Osteoblast (primary cell): ENCODE measurements at regions not wholly inside any gene's neighbourhood (a gene's known extent, or its start where the extent isn't known, plus 50 kb on each side); places are given as distances from the start of the nearest gene placed in this dataset.
"Not testable (repeated sequence)": the region's sequence is repeated elsewhere in the genome, so short reads cannot be mapped to it uniquely, and the experiment has no call there.

Source experiments
- DNase-seq: peaks from one replicate; pipeline ENCODE4 v3.0.0; 2011; ENCODE audit warnings: low spot score, mixed read lengths; ENCODE audit not compliant: insufficient read length; ENCODE audit errors: missing footprints
- H2AFZ ChIP-seq: 2 replicates; pipeline ENCODE4 v1.6.0; 2011; ENCODE audit warnings: mild to moderate bottlenecking, low read length
- H3K27ac ChIP-seq: 2 replicates; pipeline ENCODE4 v1.5.1; 2011; ENCODE audit warnings: mild to moderate bottlenecking, low read depth, low read length, moderate library complexity
- H3K27me3 ChIP-seq: 2 replicates; pipeline ENCODE4 v1.6.0; 2012; ENCODE audit warnings: mild to moderate bottlenecking, control low read depth, inconsistent platforms, low read length, moderate library complexity; ENCODE audit not compliant: insufficient read depth
- H3K36me3 ChIP-seq: 2 replicates; pipeline ENCODE4 v1.5.1; 2011; ENCODE audit warnings: mild to moderate bottlenecking, low read length, control low read depth, moderate library complexity; ENCODE audit not compliant: insufficient read depth
- H3K4me1 ChIP-seq: 2 replicates; pipeline ENCODE4 v1.5.1; 2011; ENCODE audit warnings: mild to moderate bottlenecking, low read length, control low read depth, moderate library complexity; ENCODE audit not compliant: insufficient read depth
- H3K4me2 ChIP-seq: 2 replicates; pipeline ENCODE4 v1.6.0; 2011; ENCODE audit warnings: mild to moderate bottlenecking, low read length; ENCODE audit not compliant: insufficient read depth
- H3K4me3 ChIP-seq: fragments of 200-600 bp; sonication (generic); 3 replicates; pipeline ENCODE4 v1.5.1; 2012; ENCODE audit warnings: mild to moderate bottlenecking, low read length, inconsistent platforms; ENCODE audit not compliant: insufficient read depth
- H3K79me2 ChIP-seq: 2 replicates; pipeline ENCODE4 v1.6.0; 2012; ENCODE audit warnings: mild to moderate bottlenecking, low read length, control low read depth, inconsistent platforms; ENCODE audit not compliant: insufficient read depth
- H3K9me3 ChIP-seq: 2 replicates; pipeline ENCODE4 v1.5.1; 2011; ENCODE audit warnings: low read depth, low read length, control low read depth
- H4K20me1 ChIP-seq: 2 replicates; pipeline ENCODE4 v1.6.0; 2012; ENCODE audit warnings: mild to moderate bottlenecking, low read length, control low read depth; ENCODE audit not compliant: insufficient read depth
- TF ChIP-seq, protein P1 (sequence below): IDR thresholded peaks from 2 replicates; pipeline ENCODE4 v1.5.1; 2011; ENCODE audit warnings: mild to moderate bottlenecking, low read depth, low read length, moderate library complexity; ENCODE audit errors: extremely low read depth

DNA sequence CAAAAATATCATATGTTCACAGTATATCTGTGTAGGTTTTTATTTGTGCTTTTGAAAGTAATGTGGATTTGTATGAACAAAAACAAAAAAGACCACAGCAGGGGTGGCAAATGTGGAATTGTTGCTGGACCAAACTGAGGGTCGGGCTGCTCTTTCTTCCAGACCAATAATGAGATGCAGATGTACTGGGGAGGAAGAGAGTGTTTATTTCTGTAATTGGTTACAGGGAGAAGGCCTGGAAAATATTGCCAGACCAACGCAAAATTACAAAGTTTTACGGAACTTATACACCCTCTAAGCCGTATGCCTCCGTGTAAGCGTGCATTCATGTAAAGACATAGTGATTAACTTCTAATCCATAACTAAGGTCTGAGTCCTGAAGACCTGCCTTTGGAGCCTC is 353.9 kb upstream of the C16orf82 start:
- no peak for DNase-seq
- H3K27ac ChIP-seq: no peak overlapping the region
- H3K4me2 ChIP-seq: no peak overlapping the region
- H3K4me1 ChIP-seq: no peaks in the 10 kb centered on the region
- no peaks in the 10 kb centered on the region for H4K20me1 ChIP-seq
- H3K36me3 ChIP-seq: no peaks in the 10 kb centered on the region
- H3K79me2 ChIP-seq: no peaks in the 10 kb centered on the region
- no peaks in the 10 kb centered on the region for H3K9me3 ChIP-seq
- H3K4me3 ChIP-seq: no peak overlapping the region
- no peaks in the 10 kb centered on the region for H3K27me3 ChIP-seq
- no peak overlapping the region for H2AFZ ChIP-seq
- TF ChIP-seq, protein P1, sequence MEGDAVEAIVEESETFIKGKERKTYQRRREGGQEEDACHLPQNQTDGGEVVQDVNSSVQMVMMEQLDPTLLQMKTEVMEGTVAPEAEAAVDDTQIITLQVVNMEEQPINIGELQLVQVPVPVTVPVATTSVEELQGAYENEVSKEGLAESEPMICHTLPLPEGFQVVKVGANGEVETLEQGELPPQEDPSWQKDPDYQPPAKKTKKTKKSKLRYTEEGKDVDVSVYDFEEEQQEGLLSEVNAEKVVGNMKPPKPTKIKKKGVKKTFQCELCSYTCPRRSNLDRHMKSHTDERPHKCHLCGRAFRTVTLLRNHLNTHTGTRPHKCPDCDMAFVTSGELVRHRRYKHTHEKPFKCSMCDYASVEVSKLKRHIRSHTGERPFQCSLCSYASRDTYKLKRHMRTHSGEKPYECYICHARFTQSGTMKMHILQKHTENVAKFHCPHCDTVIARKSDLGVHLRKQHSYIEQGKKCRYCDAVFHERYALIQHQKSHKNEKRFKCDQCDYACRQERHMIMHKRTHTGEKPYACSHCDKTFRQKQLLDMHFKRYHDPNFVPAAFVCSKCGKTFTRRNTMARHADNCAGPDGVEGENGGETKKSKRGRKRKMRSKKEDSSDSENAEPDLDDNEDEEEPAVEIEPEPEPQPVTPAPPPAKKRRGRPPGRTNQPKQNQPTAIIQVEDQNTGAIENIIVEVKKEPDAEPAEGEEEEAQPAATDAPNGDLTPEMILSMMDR: no peak

DNA sequence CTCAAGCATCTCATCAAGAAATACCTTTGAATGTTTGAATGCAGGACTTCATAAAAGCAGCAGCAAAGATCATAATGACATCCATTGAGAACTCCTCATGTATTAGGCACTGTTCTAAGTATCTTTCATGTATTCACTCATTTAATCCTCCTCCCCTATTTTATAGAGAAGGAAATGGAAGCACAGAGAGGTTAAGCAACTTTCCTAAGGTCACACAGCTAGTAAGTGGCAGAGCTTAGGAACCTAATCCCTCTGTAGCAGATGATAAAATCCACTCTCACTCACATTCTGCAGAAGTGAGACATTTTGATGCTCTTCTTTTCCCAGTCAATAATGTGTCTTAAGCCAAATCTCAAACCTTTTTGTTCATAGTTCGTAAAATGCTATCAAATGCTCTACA is 350.8 kb upstream of the C16orf82 start:
- Histone ChIP-seq H4K20me1 (no peaks in the 10 kb centered on the region), H3K4me3 (no peak overlapping the region), H3K27me3 (no peaks in the 10 kb centered on the region), H3K27ac (no peak overlapping the region), H3K79me2 (no peaks in the 10 kb centered on the region), H3K36me3 (no peaks in the 10 kb centered on the region), H2AFZ (no peak overlapping the region), H3K9me3 (no peaks in the 10 kb centered on the region), H3K4me2 (no peak overlapping the region), H3K4me1 (no peaks in the 10 kb centered on the region)
- TF ChIP-seq, protein P1: no peak
- no peak for DNase-seq

DNA sequence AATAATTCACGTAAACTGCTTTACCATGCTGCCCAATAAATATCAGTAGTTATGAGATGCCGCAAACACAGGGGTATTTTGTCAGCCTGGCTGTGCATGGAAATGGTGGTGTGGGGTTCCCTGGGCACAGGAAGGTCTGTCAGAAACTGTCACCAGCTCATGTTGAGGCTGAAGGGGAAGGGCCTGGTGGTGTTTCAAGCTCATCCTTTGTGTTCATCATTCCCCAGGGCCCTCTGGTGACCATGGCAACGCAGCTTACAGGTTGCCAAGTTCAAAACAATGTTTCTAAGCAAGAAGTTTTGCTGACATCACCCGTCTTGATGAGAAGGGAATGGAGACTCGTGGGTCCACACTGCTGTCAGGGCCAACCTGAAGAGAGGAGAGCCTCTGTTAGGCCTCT is 348.9 kb upstream of the C16orf82 start:
- H3K27ac ChIP-seq: no peak overlapping the region
- no peaks in the 10 kb centered on the region for H3K9me3 ChIP-seq
- H3K27me3 ChIP-seq: no peaks in the 10 kb centered on the region
- TF ChIP-seq, protein P1: no peak
- no peak for DNase-seq
- H3K79me2 ChIP-seq: no peaks in the 10 kb centered on the region
- H4K20me1 ChIP-seq: no peaks in the 10 kb centered on the region
- no peaks in the 10 kb centered on the region for H3K36me3 ChIP-seq
- H3K4me3 ChIP-seq: no peak overlapping the region
- no peak overlapping the region for H2AFZ ChIP-seq
- no peaks in the 10 kb centered on the region for H3K4me1 ChIP-seq
- H3K4me2 ChIP-seq: no peak overlapping the region

DNA sequence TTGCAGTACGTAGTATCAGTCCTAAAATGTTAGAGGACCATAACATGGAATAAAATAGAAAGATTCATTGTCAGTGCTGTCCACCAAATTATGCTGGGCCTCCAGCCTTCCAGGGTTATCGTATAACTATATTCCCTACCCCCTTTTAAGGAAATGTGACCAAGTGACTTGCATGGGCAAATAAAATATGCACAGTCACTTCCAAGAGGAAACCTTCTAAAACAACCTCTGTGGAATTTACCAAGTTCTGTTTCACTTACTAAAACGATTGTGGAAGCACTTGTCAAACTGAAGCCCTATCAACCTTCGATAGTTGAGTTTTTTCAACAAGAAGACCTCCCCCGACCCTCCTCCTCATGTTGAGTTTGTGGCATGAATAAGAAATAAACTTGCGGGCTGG is 345.4 kb upstream of the C16orf82 start:
- no peak overlapping the region for H2AFZ ChIP-seq
- no peaks in the 10 kb centered on the region for H3K79me2 ChIP-seq
- TF ChIP-seq, protein P1: no peak
- no peak overlapping the region for H3K4me3 ChIP-seq
- no peaks in the 10 kb centered on the region for H3K27me3 ChIP-seq
- no peaks in the 10 kb centered on the region for H3K36me3 ChIP-seq
- no peak overlapping the region for H3K27ac ChIP-seq
- H3K4me1 ChIP-seq: no peaks in the 10 kb centered on the region
- DNase-seq: no peak
- no peaks in the 10 kb centered on the region for H3K9me3 ChIP-seq
- H4K20me1 ChIP-seq: no peaks in the 10 kb centered on the region
- H3K4me2 ChIP-seq: no peak overlapping the region

DNA sequence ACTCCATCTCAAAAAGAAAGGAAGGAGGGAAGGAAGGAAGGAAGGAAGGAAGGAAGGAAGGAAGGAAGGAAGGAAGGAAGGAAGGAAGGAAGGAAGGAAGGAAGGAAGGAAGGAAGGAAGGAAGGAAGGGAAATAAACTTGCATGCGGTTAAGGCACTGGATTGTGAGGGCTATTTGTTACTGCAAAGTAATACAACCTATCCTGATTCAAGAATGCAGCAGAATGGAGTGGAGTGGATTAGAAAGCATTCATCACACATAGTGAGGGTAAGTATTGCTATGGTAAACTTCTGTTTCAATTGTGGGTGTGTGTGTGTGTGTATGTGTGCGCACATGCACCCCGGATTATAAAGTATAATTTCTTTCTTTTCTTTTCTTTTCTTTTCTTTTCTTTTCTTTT is 344.8 kb upstream of the C16orf82 start:
- H3K4me3 ChIP-seq, DNase-seq, H3K79me2 ChIP-seq, H3K27me3 ChIP-seq, H2AFZ ChIP-seq, H4K20me1 ChIP-seq, H3K4me2 ChIP-seq, H3K4me1 ChIP-seq, H3K9me3 ChIP-seq, H3K36me3 ChIP-seq, H3K27ac ChIP-seq: not testable (repeated sequence)
